Ishikawa (cell line): ENCODE measurements at regions not wholly inside any gene's neighbourhood (a gene's known extent, or its start where the extent isn't known, plus 50 kb on each side); places are given as distances from the start of the nearest gene placed in this dataset.

Source experiments
- FOXM1 ChIP-seq: IDR thresholded peaks from 2 replicates; pipeline ENCODE4 v1.6.1; 2012; ENCODE audit warnings: low read depth, borderline replicate concordance
- RAD21 ChIP-seq: IDR thresholded peaks from 2 replicates; pipeline ENCODE4 v1.6.1; 2012; ENCODE audit warnings: low read depth
- REST ChIP-seq: IDR thresholded peaks from 2 replicates; pipeline ENCODE4 v1.6.1; 2012; ENCODE audit warnings: low read depth, mild to moderate bottlenecking
- TEAD4 ChIP-seq: IDR thresholded peaks from 2 replicates; pipeline ENCODE4 v1.6.1; 2012
- USF1 ChIP-seq: IDR thresholded peaks from 2 replicates; pipeline ENCODE4 v1.6.1; 2012
- YY1 ChIP-seq: IDR thresholded peaks from 2 replicates; pipeline ENCODE4 v1.6.1; 2012; ENCODE audit warnings: low read depth

- TF ChIP-seq RAD21 (no peak), REST (no peak), FOXM1 (no peak), USF1 (no peak), TEAD4 (no peak), YY1 (no peak)
These were observed 548.6 kb upstream of the BTBD3 start for GRCh38 chr20:11368965-11369711.
